Upper lobe of right lung (tissue), 1 donor: ENCODE measurements at regions not wholly inside any gene's neighbourhood (a gene's known extent, or its start where the extent isn't known, plus 50 kb on each side); places are given as distances from the start of the nearest gene placed in this dataset.

ENCODE experiments used
- ATAC-seq: fragments of 200-7000 bp; cut with Tn5 transposase; one replicate; pipeline ENCODE4 v1.9.1; 2020; ENCODE audit warnings: mild to moderate bottlenecking, moderate library complexity
- DNase-seq: peaks from one replicate; pipeline ENCODE4 v3.0.0-alpha.2; 2020
- H3K27ac ChIP-seq: fragments of 200-600 bp; one replicate; pipeline ENCODE4 v1.8.0; 2022
- H3K27me3 ChIP-seq: fragments of 200-600 bp; one replicate; pipeline ENCODE4 v1.8.0; 2022; ENCODE audit warnings: mild to moderate bottlenecking
- H3K36me3 ChIP-seq: fragments of 200-600 bp; one replicate; pipeline ENCODE4 v1.8.0; 2022
- H3K4me1 ChIP-seq: fragments of 200-600 bp; one replicate; pipeline ENCODE4 v1.8.0; 2022
- H3K4me3 ChIP-seq: fragments of 200-600 bp; one replicate; pipeline ENCODE4 v1.8.0; 2022; ENCODE audit warnings: mild to moderate bottlenecking
- H3K9me3 ChIP-seq: fragments of 200-600 bp; one replicate; pipeline ENCODE4 v1.8.0; 2022
- intact Hi-C: fragments of 100-400 bp; cut with DNase I; formaldehyde crosslinking; loops from one replicate; pipeline ENCODE4 v1.11.0; 2022
- TF ChIP-seq, protein P1 (sequence below): fragments of 200-600 bp; IDR thresholded peaks from one replicate; pipeline ENCODE4 v1.8.0; 2022; ENCODE audit warnings: antibody characterized with exemption
- donor health status: DM: no; HTN: yes; CAD: no; lungs with severe emphysema.

- no peaks in the 10 kb centered on the region for H3K36me3 ChIP-seq
- peak; percentile 46 for DNase-seq
- intact Hi-C loops, result no loop called here
- no peak overlapping the region for H3K4me3 ChIP-seq
- H3K9me3 ChIP-seq, result no peaks in the 10 kb centered on the region
- H3K4me1 ChIP-seq, result no peaks in the 10 kb centered on the region
- no peaks in the 10 kb centered on the region for H3K27me3 ChIP-seq
- H3K27ac ChIP-seq, result no peak overlapping the region
- ATAC-seq, result no peak
- TF ChIP-seq, protein P1, sequence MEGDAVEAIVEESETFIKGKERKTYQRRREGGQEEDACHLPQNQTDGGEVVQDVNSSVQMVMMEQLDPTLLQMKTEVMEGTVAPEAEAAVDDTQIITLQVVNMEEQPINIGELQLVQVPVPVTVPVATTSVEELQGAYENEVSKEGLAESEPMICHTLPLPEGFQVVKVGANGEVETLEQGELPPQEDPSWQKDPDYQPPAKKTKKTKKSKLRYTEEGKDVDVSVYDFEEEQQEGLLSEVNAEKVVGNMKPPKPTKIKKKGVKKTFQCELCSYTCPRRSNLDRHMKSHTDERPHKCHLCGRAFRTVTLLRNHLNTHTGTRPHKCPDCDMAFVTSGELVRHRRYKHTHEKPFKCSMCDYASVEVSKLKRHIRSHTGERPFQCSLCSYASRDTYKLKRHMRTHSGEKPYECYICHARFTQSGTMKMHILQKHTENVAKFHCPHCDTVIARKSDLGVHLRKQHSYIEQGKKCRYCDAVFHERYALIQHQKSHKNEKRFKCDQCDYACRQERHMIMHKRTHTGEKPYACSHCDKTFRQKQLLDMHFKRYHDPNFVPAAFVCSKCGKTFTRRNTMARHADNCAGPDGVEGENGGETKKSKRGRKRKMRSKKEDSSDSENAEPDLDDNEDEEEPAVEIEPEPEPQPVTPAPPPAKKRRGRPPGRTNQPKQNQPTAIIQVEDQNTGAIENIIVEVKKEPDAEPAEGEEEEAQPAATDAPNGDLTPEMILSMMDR, result no peak
Observed at GRCh38 chr7:155998766-155999630, 186.7 kb upstream of the SHH start.

GRCh38 chr7:155998328-155998691 lies 186.0 kb upstream of the SHH start:
- no peak overlapping the region for H3K27ac ChIP-seq
- peak; percentile 55 for DNase-seq
- H3K36me3 ChIP-seq, result no peaks in the 10 kb centered on the region
- intact Hi-C loops, result no loop called here
- H3K4me1 ChIP-seq, result no peaks in the 10 kb centered on the region
- H3K4me3 ChIP-seq, result no peak overlapping the region
- no peaks in the 10 kb centered on the region for H3K27me3 ChIP-seq
- no peaks in the 10 kb centered on the region for H3K9me3 ChIP-seq
- TF ChIP-seq, protein P1, result no peak
- no peak for ATAC-seq

- H3K4me1 ChIP-seq, result no peaks in the 10 kb centered on the region
- H3K9me3 ChIP-seq, result no peaks in the 10 kb centered on the region
- intact Hi-C loops, result no loop called here
- ATAC-seq (peak; percentile 7), DNase-seq (peak; percentile 48)
- no peaks in the 10 kb centered on the region for H3K27me3 ChIP-seq
- TF ChIP-seq, protein P1, result no peak
- H3K36me3 ChIP-seq, result no peaks in the 10 kb centered on the region
- no peak overlapping the region for H3K27ac ChIP-seq
- no peak overlapping the region for H3K4me3 ChIP-seq
Observed at GRCh38 chr7:155997431-155998327, 185.4 kb upstream of the SHH start.

- DNase-seq, result no peak
- Histone ChIP-seq H3K27ac (no peak overlapping the region), H3K27me3 (no peaks in the 10 kb centered on the region), H3K4me3 (no peak overlapping the region), H3K9me3 (no peaks in the 10 kb centered on the region), H3K36me3 (no peaks in the 10 kb centered on the region), H3K4me1 (no peaks in the 10 kb centered on the region)
- intact Hi-C loops, result no loop called here
- ATAC-seq, result no peak
- TF ChIP-seq, protein P1, result no peak
Observed at GRCh38 chr7:155996718-155997280, 184.5 kb upstream of the SHH start.

- H3K36me3 ChIP-seq, result no peaks in the 10 kb centered on the region
- no peaks in the 10 kb centered on the region for H3K4me1 ChIP-seq
- H3K4me3 ChIP-seq, result no peak overlapping the region
- TF ChIP-seq, protein P1, result no peak
- intact Hi-C loops, result no loop called here
- H3K9me3 ChIP-seq, result no peaks in the 10 kb centered on the region
- no peaks in the 10 kb centered on the region for H3K27me3 ChIP-seq
- H3K27ac ChIP-seq, result no peak overlapping the region
- ATAC-seq (no peak), DNase-seq (no peak)
Observed at GRCh38 chr7:155995183-155995612, 182.9 kb upstream of the SHH start.
